ENCODE measurements at regions not wholly inside any gene's neighbourhood (a gene's known extent, or its start where the extent isn't known, plus 50 kb on each side); places are given as distances from the start of the nearest gene placed in this dataset.
"Not testable (repeated sequence)": the region's sequence is repeated elsewhere in the genome, so short reads cannot be mapped to it uniquely, and the experiment has no call there.

GRCh38 chr7:9725940-9726663 lies 1247.6 kb upstream of the PHF14 start:
- not testable (repeated sequence) for DNase-seq

- not testable (repeated sequence) for DNase-seq
Measured at GRCh38 chr7:9726811-9727210, 1246.9 kb upstream of the PHF14 start.

GRCh38 chr7:9727467-9727869 lies 1246.2 kb upstream of the PHF14 start:
- not testable (repeated sequence) for DNase-seq

GRCh38 chr7:9728014-9728657 lies 1245.5 kb upstream of the PHF14 start:
- not testable (repeated sequence) for DNase-seq

GRCh38 chr7:9752033-9752432 lies 1221.6 kb upstream of the PHF14 start:
- no peak for DNase-seq

GRCh38 chr7:9761224-9761623 lies 1212.4 kb upstream of the PHF14 start:
- no peak for DNase-seq

GRCh38 chr7:9776900-9777299 lies 1196.8 kb upstream of the PHF14 start:
- DNase-seq = no peak

GRCh38 chr7:9778367-9778766 lies 1195.3 kb upstream of the PHF14 start:
- DNase-seq = no peak

GRCh38 chr7:9781710-9782109 lies 1192.0 kb upstream of the PHF14 start:
- no peak for DNase-seq

- no peak for DNase-seq
Measured at GRCh38 chr7:9782275-9782674, 1191.4 kb upstream of the PHF14 start.

GRCh38 chr7:9785211-9785610 lies 1188.5 kb upstream of the PHF14 start:
- no peak for DNase-seq

- DNase-seq = no peak
Measured at GRCh38 chr7:9796241-9796640, 1177.4 kb upstream of the PHF14 start.

GRCh38 chr7:9822458-9823290 lies 1151.0 kb upstream of the PHF14 start:
- no peak for DNase-seq

GRCh38 chr7:9835199-9835598 lies 1138.5 kb upstream of the PHF14 start:
- DNase-seq = no peak

- DNase-seq = no peak
Measured at GRCh38 chr7:9836671-9837070, 1137.0 kb upstream of the PHF14 start.

GRCh38 chr7:9842301-9842700 lies 1131.4 kb upstream of the PHF14 start:
- DNase-seq = no peak

GRCh38 chr7:9846902-9847301 lies 1126.8 kb upstream of the PHF14 start:
- no peak for DNase-seq

- no peak for DNase-seq
Measured at GRCh38 chr7:9854605-9855004, 1119.1 kb upstream of the PHF14 start.

- DNase-seq = no peak
Measured at GRCh38 chr7:9856668-9857067, 1117.0 kb upstream of the PHF14 start.

- no peak for DNase-seq
Measured at GRCh38 chr7:9863545-9863944, 1110.1 kb upstream of the PHF14 start.

GRCh38 chr7:9869151-9869550 lies 1104.5 kb upstream of the PHF14 start:
- no peak for DNase-seq

- DNase-seq = no peak
Measured at GRCh38 chr7:9869566-9869965, 1104.1 kb upstream of the PHF14 start.

- no peak for DNase-seq
Measured at GRCh38 chr7:9870674-9871073, 1103.0 kb upstream of the PHF14 start.

- DNase-seq = no peak
Measured at GRCh38 chr7:9874182-9874581, 1099.5 kb upstream of the PHF14 start.

Data from NCI-H2029 treated with DMSO at 0.1 percent for 48 hours (cell line).